Gastroesophageal sphincter (tissue), 3 donors: ENCODE measurements at regions not wholly inside any gene's neighbourhood (a gene's known extent, or its start where the extent isn't known, plus 50 kb on each side); places are given as distances from the start of the nearest gene placed in this dataset.

Experiments
- EP300 ChIP-seq: sonication (generic); formaldehyde crosslinking; IDR thresholded peaks from one replicate; pipeline ENCODE4 v1.6.1; 2017; ENCODE audit warnings: antibody characterized with exemption, mild to moderate bottlenecking
- POLR2AphosphoS5 ChIP-seq: sonication (generic); formaldehyde crosslinking; IDR thresholded peaks from one replicate; pipeline ENCODE4 v1.6.1; 2017; ENCODE audit warnings: antibody characterized with exemption
- TF ChIP-seq, protein P1 (sequence below), 4 experiments: fragments of 200-600 bp in 2 of 4; fragments of 450-650 bp in 2 of 4; sonication (generic) in 1 of 4; IDR thresholded peaks; one replicate each; pipeline ENCODE4 v1.5.1; 2017 to 2019; ENCODE audit warnings: antibody characterized with exemption in 4 of 4, mild to moderate bottlenecking in 2 of 4, moderate library complexity in 2 of 4

DNA sequence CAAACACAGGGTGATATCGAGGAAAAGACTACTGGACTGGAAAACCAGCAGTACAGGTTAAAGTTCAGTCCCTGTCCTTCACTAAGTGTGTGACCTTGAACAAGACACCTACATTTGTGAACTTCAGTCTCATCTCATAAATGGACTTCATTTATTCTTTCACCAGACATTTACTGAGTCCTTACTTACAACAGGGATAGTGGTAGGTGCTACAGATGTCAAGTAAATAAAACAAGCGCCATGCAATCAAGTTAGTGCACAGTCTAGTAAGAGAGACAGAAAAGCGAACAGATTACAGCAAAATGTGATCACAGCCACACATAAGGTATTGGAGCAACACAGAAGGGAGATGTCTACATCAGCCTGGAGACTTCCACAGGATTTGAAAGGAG, 413.2 kb downstream of the ACTL7B start:
- TF ChIP-seq, protein P1, sequence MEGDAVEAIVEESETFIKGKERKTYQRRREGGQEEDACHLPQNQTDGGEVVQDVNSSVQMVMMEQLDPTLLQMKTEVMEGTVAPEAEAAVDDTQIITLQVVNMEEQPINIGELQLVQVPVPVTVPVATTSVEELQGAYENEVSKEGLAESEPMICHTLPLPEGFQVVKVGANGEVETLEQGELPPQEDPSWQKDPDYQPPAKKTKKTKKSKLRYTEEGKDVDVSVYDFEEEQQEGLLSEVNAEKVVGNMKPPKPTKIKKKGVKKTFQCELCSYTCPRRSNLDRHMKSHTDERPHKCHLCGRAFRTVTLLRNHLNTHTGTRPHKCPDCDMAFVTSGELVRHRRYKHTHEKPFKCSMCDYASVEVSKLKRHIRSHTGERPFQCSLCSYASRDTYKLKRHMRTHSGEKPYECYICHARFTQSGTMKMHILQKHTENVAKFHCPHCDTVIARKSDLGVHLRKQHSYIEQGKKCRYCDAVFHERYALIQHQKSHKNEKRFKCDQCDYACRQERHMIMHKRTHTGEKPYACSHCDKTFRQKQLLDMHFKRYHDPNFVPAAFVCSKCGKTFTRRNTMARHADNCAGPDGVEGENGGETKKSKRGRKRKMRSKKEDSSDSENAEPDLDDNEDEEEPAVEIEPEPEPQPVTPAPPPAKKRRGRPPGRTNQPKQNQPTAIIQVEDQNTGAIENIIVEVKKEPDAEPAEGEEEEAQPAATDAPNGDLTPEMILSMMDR (IDR thresholded peaks at IDR 0.05), result no peak
- TF ChIP-seq EP300 (no peak), POLR2AphosphoS5 (no peak)
